GM12892 (cell line): ENCODE measurements at regions not wholly inside any gene's neighbourhood (a gene's known extent, or its start where the extent isn't known, plus 50 kb on each side); places are given as distances from the start of the nearest gene placed in this dataset.
"Not testable (repeated sequence)": the region's sequence is repeated elsewhere in the genome, so short reads cannot be mapped to it uniquely, and the experiment has no call there.

Experiments used
- DNase-seq: peaks from one replicate; pipeline ENCODE4 v3.0.0; 2011; ENCODE audit not compliant: insufficient read length
- FAIRE-seq: peaks from 2 replicates; lab custom pipeline; 2011; peaks lifted over from hg19 to GRCh38; lab: Jason Lieb, UNC
- POLR2A ChIP-seq: IDR thresholded peaks from 2 replicates; pipeline ENCODE4 v1.6.1; 2011; ENCODE audit warnings: low read depth, low read length, control low read depth
- POLR2AphosphoS5 ChIP-seq: IDR thresholded peaks from 2 replicates; pipeline ENCODE4 v1.6.1; 2011; ENCODE audit warnings: low read depth, low read length, control low read depth
- TAF1 ChIP-seq: IDR thresholded peaks from 2 replicates; pipeline ENCODE4 v1.6.1; 2011; ENCODE audit warnings: low read depth, mild to moderate bottlenecking, control low read depth, low read length, borderline replicate concordance

DNA sequence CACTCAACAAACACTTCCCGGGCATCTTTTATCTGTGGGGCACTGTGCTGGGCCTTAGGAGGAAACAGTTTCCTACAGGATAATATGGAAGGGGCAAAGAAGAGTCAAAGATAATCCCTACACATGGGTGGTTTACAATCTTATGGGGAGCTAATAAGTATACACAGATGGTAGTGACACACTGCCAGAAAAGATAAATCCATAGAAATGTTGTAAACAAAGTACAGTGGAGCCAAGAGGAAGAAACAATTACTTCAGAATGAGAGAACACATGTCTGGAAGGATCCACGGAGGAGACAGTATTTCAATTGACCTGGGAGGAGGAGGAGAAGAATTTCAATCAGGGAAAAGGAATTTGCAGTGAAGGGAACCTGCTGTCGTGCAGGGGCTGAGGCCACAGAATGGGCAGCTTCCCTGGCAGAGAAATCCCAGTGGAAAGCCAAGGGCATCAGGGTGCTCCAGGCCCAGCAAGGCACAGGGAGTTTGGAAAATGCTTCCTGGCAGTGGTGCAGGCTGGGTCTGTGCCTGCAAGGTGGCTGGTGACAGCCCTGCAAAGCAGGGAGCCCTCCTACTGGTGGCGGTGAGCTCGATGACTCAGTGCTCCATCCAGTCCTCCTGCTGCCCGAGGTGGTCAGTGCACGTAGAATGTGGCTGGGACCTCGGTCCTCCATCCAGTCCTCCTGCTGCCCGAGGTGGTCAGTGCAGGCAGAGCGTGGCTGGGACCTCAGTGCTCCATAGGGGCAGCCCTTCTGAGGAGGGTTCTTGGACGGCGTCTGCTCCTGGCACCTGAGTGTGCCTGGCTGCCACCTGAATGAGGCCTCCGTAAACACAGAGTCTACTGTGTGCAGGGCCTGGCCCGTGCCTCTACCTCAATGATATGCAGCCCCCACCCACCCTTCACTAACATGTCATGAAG, 444.3 kb upstream of the B3GAT1 start:
- no peak for FAIRE-seq
- no peak for TF ChIP-seq POLR2A
- no peak for TF ChIP-seq POLR2AphosphoS5
- no peak for TF ChIP-seq TAF1
- no peak for DNase-seq

DNA sequence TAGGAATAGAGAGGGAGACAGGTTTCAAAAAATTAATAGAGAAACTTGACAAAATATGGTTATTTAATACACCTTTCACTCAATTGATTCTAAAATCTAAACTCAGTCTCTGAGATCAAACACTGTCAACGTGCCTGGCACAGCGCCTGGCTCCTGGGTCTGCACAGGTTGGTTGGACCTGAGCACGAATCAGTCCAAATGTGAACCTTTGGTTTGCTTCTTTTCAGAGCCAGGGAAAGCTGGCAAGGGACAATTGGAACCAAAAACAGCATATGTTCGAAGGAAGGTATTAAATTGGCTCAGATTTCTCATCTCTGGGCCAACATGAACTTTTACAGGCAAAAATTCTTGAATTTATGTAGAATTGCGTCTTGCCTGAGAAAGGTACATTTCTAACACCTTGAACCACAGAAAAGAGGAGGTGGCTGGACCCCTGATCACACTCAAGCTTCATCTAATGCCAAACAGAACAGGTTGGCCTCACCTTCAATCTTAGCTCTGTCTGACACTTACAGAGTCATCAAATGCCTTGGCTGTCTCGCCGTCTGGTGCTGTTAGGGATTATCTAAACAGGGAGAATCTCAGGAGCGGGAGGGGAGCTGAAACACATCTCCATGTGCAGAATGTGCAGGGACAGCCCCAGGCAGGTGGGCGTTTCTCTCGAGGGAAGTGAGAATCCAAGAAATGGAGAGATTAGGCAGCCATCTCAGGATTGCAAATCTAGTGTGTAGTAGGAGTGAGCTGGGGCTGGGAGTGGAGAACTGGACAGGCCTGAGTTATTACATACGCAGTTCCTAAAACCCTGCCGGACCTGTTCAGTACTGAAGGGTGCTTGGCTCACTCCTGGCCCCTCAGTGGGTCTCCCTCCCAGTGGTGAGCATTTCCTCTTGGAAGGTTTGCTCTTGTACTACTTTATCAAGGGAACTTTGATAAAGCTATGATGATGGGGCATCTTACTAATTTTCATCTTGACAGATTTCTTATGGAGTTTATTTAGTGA, 442.2 kb upstream of the B3GAT1 start:
- FAIRE-seq (no peak), DNase-seq (no peak)
- TF ChIP-seq TAF1, result no peak
- no peak for TF ChIP-seq POLR2A
- no peak for TF ChIP-seq POLR2AphosphoS5

DNA sequence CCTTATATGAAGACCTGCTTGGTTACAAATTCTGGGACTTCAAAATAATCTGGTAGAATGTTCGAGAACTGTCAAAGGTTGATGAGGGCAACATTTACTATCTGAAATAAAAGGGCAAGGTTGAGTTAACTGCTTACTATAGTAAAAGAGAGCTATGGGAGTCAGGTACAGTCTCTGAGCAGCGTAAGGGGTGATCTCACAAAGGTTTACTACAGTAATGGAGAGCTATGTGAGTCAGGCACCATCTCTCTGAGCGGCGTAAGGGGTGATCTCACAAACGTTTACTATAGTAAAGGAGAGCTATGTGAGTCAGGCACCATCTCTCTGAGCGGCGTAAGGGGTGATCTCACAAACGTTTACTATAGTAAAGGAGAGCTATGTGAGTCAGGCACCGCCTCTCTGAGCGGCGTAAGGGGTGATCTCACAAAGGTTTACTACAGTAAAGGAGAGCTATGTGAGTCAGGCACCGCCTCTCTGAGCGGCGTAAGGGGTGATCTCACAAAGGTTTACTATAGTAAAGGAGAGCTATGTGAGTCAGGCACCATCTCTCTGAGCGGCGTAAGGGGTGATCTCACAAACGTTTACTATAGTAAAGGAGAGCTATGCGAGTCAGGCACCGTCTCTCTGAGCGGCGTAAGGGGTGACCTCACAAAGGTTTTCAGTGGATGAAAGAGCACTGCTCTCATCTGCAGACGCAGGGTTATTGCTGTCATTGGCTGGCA, 439.6 kb upstream of the B3GAT1 start:
- not testable (repeated sequence) for DNase-seq

DNA sequence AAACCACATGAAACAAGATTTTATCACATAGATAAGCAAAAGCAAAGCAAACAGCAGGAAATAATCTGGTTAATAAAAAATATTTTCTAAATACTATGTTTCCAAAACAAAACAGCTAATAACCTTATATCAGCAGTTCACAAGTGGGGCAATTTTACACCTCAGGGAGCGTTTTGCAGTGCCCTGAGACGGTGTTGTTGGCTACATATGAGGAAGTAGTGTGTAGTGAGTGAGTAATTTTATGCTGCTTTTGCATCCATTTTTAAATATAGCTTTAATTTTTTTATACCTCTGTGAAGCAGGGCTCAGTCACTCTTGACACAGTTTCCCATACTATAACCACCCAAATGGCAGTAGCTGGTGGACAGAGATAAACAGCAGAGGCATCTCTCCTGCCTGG, 438.5 kb upstream of the B3GAT1 start:
- TF ChIP-seq POLR2A (no peak), POLR2AphosphoS5 (no peak), TAF1 (no peak)
- DNase-seq (no peak), FAIRE-seq (no peak)

More for the DNA sequence above, 439.6 kb upstream of the B3GAT1 start:
- FAIRE-seq, result not testable (repeated sequence)

DNA sequence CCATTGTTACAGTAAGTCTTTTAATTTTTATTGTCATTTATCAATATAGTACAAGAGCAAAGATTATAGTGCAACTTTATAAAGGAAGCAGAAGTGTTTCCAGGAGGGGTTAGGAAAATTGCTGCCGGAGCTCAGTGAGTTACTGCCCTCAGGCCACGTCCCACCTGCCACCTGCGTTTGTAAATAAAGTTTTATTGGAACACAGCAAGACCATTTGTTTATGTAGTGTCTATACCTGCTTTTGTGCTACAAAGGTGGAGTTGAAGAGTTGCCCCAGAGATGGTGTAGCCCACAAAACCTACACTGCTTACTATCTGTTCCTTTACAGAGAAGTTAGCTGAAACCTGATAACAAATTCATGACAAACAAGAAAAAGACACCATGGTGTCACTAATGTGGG, 437.8 kb upstream of the B3GAT1 start:
- FAIRE-seq (no peak), DNase-seq (no peak)
- no peak for TF ChIP-seq POLR2AphosphoS5
- TF ChIP-seq POLR2A, result no peak
- TF ChIP-seq TAF1, result no peak

DNA sequence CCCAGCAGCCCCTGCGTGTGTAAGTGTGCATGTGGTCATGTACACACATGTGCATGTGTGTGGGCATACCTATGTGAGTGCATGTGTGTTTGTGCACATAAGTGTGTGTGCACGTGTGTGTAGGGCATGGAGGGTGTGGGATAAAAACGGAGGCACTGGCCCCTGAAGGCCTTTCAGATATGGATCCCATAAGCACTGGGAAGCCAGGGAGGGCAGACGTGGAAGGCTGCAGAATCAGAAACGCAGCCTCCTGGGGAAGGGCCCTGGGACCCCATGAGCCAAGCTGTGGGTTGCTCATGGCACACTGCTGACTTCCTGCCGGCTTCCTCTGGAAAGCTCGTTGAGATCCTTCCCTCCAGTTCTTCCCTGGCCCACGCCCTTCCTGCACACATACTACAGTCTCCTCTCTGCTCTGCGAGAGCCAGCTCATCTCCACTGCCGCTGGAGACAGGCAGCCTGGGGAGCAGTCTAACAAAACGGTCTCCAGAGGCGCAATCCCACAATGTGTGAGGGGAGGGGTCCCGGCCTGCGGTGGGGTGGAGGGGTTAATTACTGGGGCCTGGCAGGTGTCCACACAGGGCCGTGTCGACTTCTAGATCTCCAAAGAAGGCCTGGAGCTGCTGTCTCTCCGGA, 435.2 kb upstream of the B3GAT1 start:
- TF ChIP-seq POLR2AphosphoS5 (no peak), TAF1 (no peak), POLR2A (no peak)
- DNase-seq (no peak), FAIRE-seq (no peak)

DNA sequence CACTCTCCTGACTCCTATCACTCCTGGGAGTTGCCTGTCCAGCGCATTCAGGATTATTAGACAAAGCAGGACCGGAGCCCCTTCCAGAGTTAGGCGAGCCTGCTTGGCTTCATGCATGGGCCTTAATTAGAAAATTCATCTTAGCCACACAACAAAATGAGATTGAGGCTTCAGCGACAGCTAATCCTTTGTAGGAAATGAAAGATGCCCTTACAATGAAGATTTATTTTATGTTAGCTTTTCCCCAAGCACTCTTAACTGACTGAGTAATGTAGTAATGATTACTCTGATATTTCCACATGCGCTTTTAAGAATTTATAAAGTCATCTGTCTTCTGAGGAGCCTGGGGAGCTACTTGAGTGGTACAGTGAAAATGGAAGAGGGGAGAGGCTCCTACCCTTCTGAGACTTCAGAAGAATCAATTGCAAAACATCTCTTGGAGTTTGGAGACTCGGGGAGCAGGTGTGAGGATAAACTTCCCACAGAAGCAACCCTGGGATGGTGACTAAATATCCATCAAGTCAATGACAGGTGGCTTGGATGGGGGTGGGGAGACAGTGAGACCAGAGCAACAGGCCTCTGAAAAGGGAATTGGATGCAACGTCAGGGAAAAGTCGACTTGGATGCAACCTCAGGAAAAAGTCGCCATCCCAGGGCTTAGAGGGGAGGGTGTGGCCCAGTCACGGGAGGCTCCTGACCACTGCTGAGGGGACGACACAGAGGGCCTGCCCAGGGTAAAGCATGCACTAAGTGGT, 434.5 kb upstream of the B3GAT1 start:
- no peak for FAIRE-seq

DNA sequence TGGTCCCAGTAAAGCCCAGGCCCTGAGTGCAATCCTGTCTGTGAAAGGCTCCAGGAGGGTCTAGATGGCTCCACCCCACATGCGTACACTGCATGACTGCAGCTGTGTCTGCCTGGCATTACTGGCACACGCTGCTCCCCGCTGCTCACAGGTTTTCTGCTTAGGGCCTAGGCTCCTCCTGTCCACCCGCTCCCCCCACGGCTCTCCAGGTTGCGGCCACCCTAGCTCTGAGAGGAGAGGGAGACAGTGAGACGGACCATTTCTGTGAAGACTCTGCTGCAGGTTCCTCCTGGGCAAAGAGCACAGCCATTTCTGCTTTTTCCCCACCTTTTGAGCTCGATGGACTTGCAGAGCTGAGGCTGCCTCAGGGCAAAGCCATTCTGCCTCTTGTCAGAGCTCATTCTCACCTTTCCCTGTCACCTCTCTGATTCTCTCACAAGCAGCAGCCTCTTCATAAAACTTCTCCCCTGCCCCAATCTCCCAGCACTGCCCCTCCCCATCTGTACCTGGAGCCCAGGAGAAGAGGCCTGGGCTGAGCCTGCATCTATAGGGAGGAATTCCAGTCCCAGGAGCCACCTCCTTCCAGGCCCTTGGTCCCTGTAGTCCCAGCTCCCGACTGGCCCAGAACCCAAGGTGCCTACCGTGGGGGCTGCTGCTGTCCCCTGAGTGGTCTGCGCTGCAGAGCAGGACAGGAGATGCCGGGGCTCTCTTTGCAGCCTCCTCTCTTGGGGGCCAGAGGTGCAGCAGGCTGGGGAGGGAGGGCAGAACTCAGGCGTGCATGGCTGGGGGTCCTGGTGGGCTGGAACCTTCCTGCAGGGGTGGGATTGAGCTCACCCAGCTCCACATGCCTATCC, 433.7 kb upstream of the B3GAT1 start:
- TF ChIP-seq POLR2AphosphoS5, result no peak
- TF ChIP-seq TAF1, result no peak
- no peak for TF ChIP-seq POLR2A
- DNase-seq (no peak), FAIRE-seq (no peak)

More for the DNA sequence above, 434.5 kb upstream of the B3GAT1 start:
- no peak for DNase-seq
- TF ChIP-seq POLR2AphosphoS5, result no peak
- no peak for TF ChIP-seq TAF1
- TF ChIP-seq POLR2A, result no peak

DNA sequence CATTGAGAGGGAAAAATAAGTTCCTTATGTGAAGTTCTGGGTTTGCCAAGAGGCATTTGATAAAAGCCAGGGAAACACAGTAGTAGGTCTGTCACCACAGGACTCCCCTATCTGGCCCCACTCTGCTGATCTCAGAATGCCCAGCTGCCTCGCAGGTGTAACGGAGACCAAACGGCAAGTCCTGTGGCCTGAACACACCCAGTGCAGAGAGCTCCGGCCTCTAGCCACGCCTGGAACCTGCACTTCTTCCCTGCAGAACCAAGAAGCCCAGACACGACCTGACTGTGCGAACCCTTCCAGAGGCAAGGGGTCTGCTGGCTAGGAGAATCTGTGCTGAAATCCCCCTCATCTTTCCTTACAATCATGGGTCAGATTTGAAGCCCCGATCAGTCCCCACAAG, 432.8 kb upstream of the B3GAT1 start:
- FAIRE-seq, result no peak
- TF ChIP-seq TAF1 (no peak), POLR2A (no peak), POLR2AphosphoS5 (no peak)
- no peak for DNase-seq
